Peyer's patch (tissue), 4 donors: ENCODE measurements at regions not wholly inside any gene's neighbourhood (a gene's known extent, or its start where the extent isn't known, plus 50 kb on each side); places are given as distances from the start of the nearest gene placed in this dataset.

Experiments
- POLR2A ChIP-seq, 2 donors: fragments of 450-650 bp; IDR thresholded peaks; one replicate each; pipeline ENCODE4 v1.5.1; 2017; ENCODE audit warnings: antibody characterized with exemption in 2 of 2, mild to moderate bottlenecking in 2 of 2, moderate library complexity in 2 of 2
- TF ChIP-seq, protein P1 (sequence below), 6 experiments: fragments of 450-650 bp in 4 of 6; fragments of 200-600 bp in 2 of 6; sonication (generic) in 1 of 6; IDR thresholded peaks; one replicate each; pipeline ENCODE4 v1.5.1; 2017 to 2019; ENCODE audit warnings: antibody characterized with exemption in 6 of 6, mild to moderate bottlenecking in 3 of 6, moderate library complexity in 1 of 6

DNA sequence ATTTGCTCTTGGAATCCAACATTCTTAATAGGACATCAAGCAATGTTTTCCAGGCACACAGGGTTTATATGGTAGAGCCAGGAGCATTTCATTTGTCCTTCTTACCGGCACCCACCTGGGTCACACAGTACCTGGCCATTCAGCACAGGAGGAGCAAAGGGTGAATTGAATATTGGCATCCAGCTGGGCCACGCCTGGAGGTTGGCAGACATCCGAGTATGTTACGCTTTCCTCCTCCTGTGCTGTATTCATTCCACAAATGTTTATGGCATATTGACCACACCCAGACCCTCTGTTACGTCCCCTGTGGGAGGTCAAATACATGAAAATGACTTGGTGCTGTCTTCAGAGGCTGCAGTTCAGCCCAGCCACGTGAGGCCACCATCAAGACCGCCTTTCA, 206.2 kb downstream of the RTP5 start:
- TF ChIP-seq, protein P1, sequence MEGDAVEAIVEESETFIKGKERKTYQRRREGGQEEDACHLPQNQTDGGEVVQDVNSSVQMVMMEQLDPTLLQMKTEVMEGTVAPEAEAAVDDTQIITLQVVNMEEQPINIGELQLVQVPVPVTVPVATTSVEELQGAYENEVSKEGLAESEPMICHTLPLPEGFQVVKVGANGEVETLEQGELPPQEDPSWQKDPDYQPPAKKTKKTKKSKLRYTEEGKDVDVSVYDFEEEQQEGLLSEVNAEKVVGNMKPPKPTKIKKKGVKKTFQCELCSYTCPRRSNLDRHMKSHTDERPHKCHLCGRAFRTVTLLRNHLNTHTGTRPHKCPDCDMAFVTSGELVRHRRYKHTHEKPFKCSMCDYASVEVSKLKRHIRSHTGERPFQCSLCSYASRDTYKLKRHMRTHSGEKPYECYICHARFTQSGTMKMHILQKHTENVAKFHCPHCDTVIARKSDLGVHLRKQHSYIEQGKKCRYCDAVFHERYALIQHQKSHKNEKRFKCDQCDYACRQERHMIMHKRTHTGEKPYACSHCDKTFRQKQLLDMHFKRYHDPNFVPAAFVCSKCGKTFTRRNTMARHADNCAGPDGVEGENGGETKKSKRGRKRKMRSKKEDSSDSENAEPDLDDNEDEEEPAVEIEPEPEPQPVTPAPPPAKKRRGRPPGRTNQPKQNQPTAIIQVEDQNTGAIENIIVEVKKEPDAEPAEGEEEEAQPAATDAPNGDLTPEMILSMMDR (IDR thresholded peaks at IDR 0.05): no peak
- no peak for TF ChIP-seq POLR2A (IDR thresholded peaks at IDR 0.05)
